ENCODE measurements at regions not wholly inside any gene's neighbourhood (a gene's known extent, or its start where the extent isn't known, plus 50 kb on each side); places are given as distances from the start of the nearest gene placed in this dataset.
"Not testable (repeated sequence)": the region's sequence is repeated elsewhere in the genome, so short reads cannot be mapped to it uniquely, and the experiment has no call there.

DNA sequence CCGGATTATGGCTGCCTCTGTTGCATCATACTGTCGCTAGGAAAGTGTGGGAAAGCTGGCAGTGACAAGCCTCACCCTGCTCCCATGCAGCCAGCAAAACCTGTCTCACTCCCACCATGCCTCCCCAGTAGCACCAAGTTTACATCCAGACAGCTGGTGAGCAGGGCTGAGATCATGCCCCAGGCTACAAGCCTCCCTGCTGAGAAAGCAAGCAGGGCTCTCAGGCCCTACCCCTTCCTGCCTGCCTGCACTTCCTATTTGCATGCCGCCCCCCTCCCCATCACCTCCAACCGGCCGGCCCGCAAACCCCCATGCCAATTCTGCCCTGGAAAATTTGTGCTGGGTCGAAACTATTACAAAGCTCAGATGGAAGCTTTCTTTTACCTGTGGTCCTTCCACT is 408.2 kb upstream of the FKBP1C start:
- no peaks in the 10 kb centered on the region for H3F3A ChIP-seq (ENCODE audit: low read depth)
- H3K79me2 ChIP-seq (ENCODE audit: low read depth) = no peaks in the 10 kb centered on the region
- no peak overlapping the region for H3K27ac ChIP-seq
- no peaks in the 10 kb centered on the region for H3K4me1 ChIP-seq
- TF ChIP-seq EZH2 (IDR thresholded peaks at IDR 0.05) = no peak
- TF ChIP-seq, protein P1, sequence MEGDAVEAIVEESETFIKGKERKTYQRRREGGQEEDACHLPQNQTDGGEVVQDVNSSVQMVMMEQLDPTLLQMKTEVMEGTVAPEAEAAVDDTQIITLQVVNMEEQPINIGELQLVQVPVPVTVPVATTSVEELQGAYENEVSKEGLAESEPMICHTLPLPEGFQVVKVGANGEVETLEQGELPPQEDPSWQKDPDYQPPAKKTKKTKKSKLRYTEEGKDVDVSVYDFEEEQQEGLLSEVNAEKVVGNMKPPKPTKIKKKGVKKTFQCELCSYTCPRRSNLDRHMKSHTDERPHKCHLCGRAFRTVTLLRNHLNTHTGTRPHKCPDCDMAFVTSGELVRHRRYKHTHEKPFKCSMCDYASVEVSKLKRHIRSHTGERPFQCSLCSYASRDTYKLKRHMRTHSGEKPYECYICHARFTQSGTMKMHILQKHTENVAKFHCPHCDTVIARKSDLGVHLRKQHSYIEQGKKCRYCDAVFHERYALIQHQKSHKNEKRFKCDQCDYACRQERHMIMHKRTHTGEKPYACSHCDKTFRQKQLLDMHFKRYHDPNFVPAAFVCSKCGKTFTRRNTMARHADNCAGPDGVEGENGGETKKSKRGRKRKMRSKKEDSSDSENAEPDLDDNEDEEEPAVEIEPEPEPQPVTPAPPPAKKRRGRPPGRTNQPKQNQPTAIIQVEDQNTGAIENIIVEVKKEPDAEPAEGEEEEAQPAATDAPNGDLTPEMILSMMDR (IDR thresholded peaks at IDR 0.05) = no peak
- Mint-ChIP-seq H3K9me3 (peaks cover 2% of the 10 kb centered on the region), H3K27ac (no peak overlapping the region), H3K4me1 (peaks cover 3% of the 10 kb centered on the region), H3K27me3 (ENCODE audit: insufficient read depth, low read depth) (no peaks in the 10 kb centered on the region), H3K4me3 (no peak overlapping the region), H3K36me3 (no peaks in the 10 kb centered on the region)
- H3K27me3 ChIP-seq = no peaks in the 10 kb centered on the region
- H3K9me3 ChIP-seq (ENCODE audit: low read depth) = no peaks in the 10 kb centered on the region
- H2AFZ ChIP-seq (replicated peaks) = peak overlapping the region; percentile 12
- H4K20me1 ChIP-seq (ENCODE audit: low read depth) = no peaks in the 10 kb centered on the region
- H3K4me3 ChIP-seq = no peak overlapping the region
- DNase-seq (ENCODE audit: low spot score) = no peak
- H3K4me2 ChIP-seq = no peak overlapping the region
- H3K36me3 ChIP-seq = no peaks in the 10 kb centered on the region
- H3K9ac ChIP-seq = no peak overlapping the region

DNA sequence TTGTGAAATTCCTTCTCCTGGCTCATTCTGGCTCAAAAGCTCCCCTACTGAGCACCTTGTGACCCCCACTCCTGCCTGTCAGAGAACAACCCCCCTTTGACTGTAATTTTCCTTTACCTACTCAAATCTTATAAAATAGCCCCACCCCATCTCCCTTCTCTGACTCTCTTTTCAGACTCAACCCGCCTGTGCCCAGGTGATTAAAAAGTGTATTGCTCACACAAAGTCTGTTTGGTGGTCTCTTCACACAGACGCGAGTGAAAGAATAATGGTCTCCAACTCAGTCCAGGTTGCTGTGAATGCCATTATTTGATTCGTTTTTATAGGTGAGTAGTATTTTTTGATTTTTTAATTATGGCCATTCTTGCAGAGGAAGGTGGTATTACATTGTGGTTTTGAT is 414.1 kb upstream of the FKBP1C start:
- H3K4me3 Mint-ChIP-seq = no peak overlapping the region
- Histone ChIP-seq H3K4me3 (no peak overlapping the region), H3K4me1 (no peaks in the 10 kb centered on the region), H2AFZ (replicated peaks) (no peak overlapping the region), H3K27ac (no peak overlapping the region), H3K9ac (no peak overlapping the region), H3K4me2 (no peak overlapping the region), H4K20me1 (ENCODE audit: low read depth) (no peaks in the 10 kb centered on the region), H3K79me2 (ENCODE audit: low read depth) (no peaks in the 10 kb centered on the region), H3K27me3 (no peaks in the 10 kb centered on the region), H3K9me3 (ENCODE audit: low read depth) (no peaks in the 10 kb centered on the region), H3F3A (ENCODE audit: low read depth) (no peaks in the 10 kb centered on the region), H3K36me3 (no peaks in the 10 kb centered on the region)
- TF ChIP-seq EZH2 (IDR thresholded peaks at IDR 0.05) = no peak
- TF ChIP-seq, protein P1 (IDR thresholded peaks at IDR 0.05) = no peak
- peaks cover under 1% of the 10 kb centered on the region for H3K27me3 Mint-ChIP-seq (ENCODE audit: insufficient read depth, low read depth)
- H3K9me3 Mint-ChIP-seq = peaks cover 6% of the 10 kb centered on the region
- no peak for DNase-seq (ENCODE audit: low spot score)
- no peak overlapping the region for H3K27ac Mint-ChIP-seq
- no peaks in the 10 kb centered on the region for H3K36me3 Mint-ChIP-seq
- H3K4me1 Mint-ChIP-seq = no peaks in the 10 kb centered on the region

DNA sequence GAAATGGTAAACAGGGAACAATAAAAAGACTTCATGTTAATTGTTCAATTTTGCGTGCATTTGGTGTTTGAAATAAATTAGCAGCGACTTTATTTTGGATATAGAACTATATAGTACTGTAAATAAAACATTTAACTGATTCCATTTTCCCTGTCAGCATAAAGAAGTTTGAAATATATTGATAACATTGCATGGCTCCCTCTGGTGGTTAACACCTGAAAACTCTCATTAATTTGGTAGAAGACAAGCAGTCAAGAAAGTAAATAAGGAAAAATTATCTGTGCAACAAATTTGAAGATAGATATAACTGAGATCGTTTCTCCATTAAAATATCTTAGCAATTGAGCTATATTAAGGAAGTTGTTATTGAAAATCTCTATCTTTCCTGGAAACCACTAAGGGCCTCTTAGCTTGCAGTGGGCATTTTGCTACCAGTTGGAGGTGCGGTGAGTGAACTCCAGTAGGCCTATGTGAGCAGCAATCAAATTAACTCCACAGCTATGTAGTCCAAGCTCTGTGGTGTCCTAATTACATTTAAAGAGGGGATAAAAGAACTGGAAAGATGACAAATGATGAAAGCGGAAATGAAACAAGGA is 435.7 kb upstream of the FKBP1C start:
- H3K4me2 ChIP-seq = no peak overlapping the region
- no peaks in the 10 kb centered on the region for H3K9me3 ChIP-seq (ENCODE audit: low read depth)
- no peak overlapping the region for H3K27ac ChIP-seq
- Mint-ChIP-seq H3K36me3 (no peaks in the 10 kb centered on the region), H3K27me3 (ENCODE audit: insufficient read depth, low read depth) (peaks cover 3% of the 10 kb centered on the region), H3K27ac (no peak overlapping the region), H3K9me3 (no peaks in the 10 kb centered on the region), H3K4me3 (no peak overlapping the region), H3K4me1 (no peaks in the 10 kb centered on the region)
- H4K20me1 ChIP-seq (ENCODE audit: low read depth) = no peaks in the 10 kb centered on the region
- DNase-seq (ENCODE audit: low spot score) = peak; percentile 44
- no peaks in the 10 kb centered on the region for H3K4me1 ChIP-seq
- no peaks in the 10 kb centered on the region for H3K27me3 ChIP-seq
- peak overlapping the region; percentile 36 for H2AFZ ChIP-seq (replicated peaks)
- H3K36me3 ChIP-seq = no peaks in the 10 kb centered on the region
- H3K4me3 ChIP-seq = no peak overlapping the region
- H3F3A ChIP-seq (ENCODE audit: low read depth) = no peaks in the 10 kb centered on the region
- no peaks in the 10 kb centered on the region for H3K79me2 ChIP-seq (ENCODE audit: low read depth)
- no peak overlapping the region for H3K9ac ChIP-seq
- TF ChIP-seq, protein P1 (IDR thresholded peaks at IDR 0.05) = peak; percentile 84
- TF ChIP-seq EZH2 (IDR thresholded peaks at IDR 0.05) = no peak
- TF ChIP-seq EZH2phosphoT487 (IDR thresholded peaks at IDR 0.05) = no peak

DNA sequence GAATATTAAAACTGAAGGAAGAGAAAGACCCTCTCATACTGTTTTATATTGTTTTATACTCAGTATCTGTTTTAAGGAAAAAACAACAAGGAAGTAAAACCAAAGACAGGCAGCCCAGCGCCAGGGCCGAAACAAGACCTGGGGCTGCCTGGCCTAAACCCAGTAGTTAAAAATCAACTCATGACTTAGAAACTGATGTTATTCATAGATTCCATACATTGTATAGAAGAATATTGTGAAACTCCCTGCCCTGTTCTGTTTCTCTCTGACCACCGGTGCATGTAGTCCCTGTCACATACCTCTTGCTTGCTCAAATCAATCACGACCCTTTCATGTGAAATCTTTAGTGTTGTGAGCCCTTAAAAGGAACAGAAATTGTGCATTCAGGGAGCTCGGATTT is 445.1 kb upstream of the FKBP1C start:
- not testable (repeated sequence) for H3K4me3 ChIP-seq; H3K4me3 Mint-ChIP-seq; H3K9ac ChIP-seq; H3K36me3 ChIP-seq; H3K4me1 Mint-ChIP-seq; H3K36me3 Mint-ChIP-seq; DNase-seq (ENCODE audit: low spot score); H3K4me2 ChIP-seq; H3K4me1 ChIP-seq; H2AFZ ChIP-seq (replicated peaks); H4K20me1 ChIP-seq (ENCODE audit: low read depth); H3K9me3 ChIP-seq (ENCODE audit: low read depth); H3F3A ChIP-seq (ENCODE audit: low read depth); H3K27me3 Mint-ChIP-seq (ENCODE audit: insufficient read depth, low read depth); H3K27ac Mint-ChIP-seq; H3K27me3 ChIP-seq; H3K9me3 Mint-ChIP-seq; H3K27ac ChIP-seq; H3K79me2 ChIP-seq (ENCODE audit: low read depth)
